CD1c-positive myeloid dendritic cell (primary cell): ENCODE measurements at regions not wholly inside any gene's neighbourhood (a gene's known extent, or its start where the extent isn't known, plus 50 kb on each side); places are given as distances from the start of the nearest gene placed in this dataset.
"Not testable (repeated sequence)": the region's sequence is repeated elsewhere in the genome, so short reads cannot be mapped to it uniquely, and the experiment has no call there.

Experiments used
- DNase-seq: peaks from one replicate; pipeline ENCODE4 v3.0.0-alpha.2; 2016; ENCODE audit errors: extremely low spot score

- no peak for DNase-seq
Observed at GRCh38 chr1:104019675-104020049, 270.0 kb downstream of the AMY1C start.

GRCh38 chr1:104028416-104029035 lies 278.8 kb downstream of the AMY1C start:
- DNase-seq, result no peak

- no peak for DNase-seq
Observed at GRCh38 chr1:104029456-104029970, 279.8 kb downstream of the AMY1C start.

- DNase-seq, result no peak
Observed at GRCh38 chr1:104056786-104057185, 307.1 kb downstream of the AMY1C start.

- not testable (repeated sequence) for DNase-seq
Observed at GRCh38 chr1:104057219-104057898, 307.7 kb downstream of the AMY1C start.

GRCh38 chr1:104061637-104062036 lies 311.9 kb downstream of the AMY1C start:
- not testable (repeated sequence) for DNase-seq

GRCh38 chr1:104064399-104064798 lies 314.7 kb downstream of the AMY1C start:
- no peak for DNase-seq

- DNase-seq, result no peak
Observed at GRCh38 chr1:104072915-104073371, 323.2 kb downstream of the AMY1C start.

- DNase-seq, result no peak
Observed at GRCh38 chr1:104073463-104073902, 323.8 kb downstream of the AMY1C start.

- no peak for DNase-seq
Observed at GRCh38 chr1:104082221-104082620, 332.5 kb downstream of the AMY1C start.

- no peak for DNase-seq
Observed at GRCh38 chr1:104084380-104084779, 334.7 kb downstream of the AMY1C start.

GRCh38 chr1:104092698-104093097 lies 343.0 kb downstream of the AMY1C start:
- no peak for DNase-seq

- no peak for DNase-seq
Observed at GRCh38 chr1:104098837-104099236, 349.1 kb downstream of the AMY1C start.

GRCh38 chr1:104100115-104100514 lies 350.4 kb downstream of the AMY1C start:
- no peak for DNase-seq

GRCh38 chr1:104105465-104105864 lies 355.8 kb downstream of the AMY1C start:
- no peak for DNase-seq

GRCh38 chr1:104120525-104120924 lies 370.8 kb downstream of the AMY1C start:
- DNase-seq, result no peak

GRCh38 chr1:104121271-104121670 lies 371.6 kb downstream of the AMY1C start:
- DNase-seq, result no peak

- DNase-seq, result no peak
Observed at GRCh38 chr1:104125266-104125665, 375.6 kb downstream of the AMY1C start.

GRCh38 chr1:104125970-104126369 lies 376.3 kb downstream of the AMY1C start:
- DNase-seq, result no peak

GRCh38 chr1:104132382-104132973 lies 382.8 kb downstream of the AMY1C start:
- no peak for DNase-seq

GRCh38 chr1:104135036-104135435 lies 385.3 kb downstream of the AMY1C start:
- DNase-seq, result not testable (repeated sequence)

- DNase-seq, result no peak
Observed at GRCh38 chr1:104136621-104137020, 386.9 kb downstream of the AMY1C start.

GRCh38 chr1:104156738-104157137 lies 407.0 kb downstream of the AMY1C start:
- DNase-seq, result no peak
